ENCODE measurements at regions not wholly inside any gene's neighbourhood (a gene's known extent, or its start where the extent isn't known, plus 50 kb on each side); places are given as distances from the start of the nearest gene placed in this dataset.

- TF ChIP-seq, protein P1, sequence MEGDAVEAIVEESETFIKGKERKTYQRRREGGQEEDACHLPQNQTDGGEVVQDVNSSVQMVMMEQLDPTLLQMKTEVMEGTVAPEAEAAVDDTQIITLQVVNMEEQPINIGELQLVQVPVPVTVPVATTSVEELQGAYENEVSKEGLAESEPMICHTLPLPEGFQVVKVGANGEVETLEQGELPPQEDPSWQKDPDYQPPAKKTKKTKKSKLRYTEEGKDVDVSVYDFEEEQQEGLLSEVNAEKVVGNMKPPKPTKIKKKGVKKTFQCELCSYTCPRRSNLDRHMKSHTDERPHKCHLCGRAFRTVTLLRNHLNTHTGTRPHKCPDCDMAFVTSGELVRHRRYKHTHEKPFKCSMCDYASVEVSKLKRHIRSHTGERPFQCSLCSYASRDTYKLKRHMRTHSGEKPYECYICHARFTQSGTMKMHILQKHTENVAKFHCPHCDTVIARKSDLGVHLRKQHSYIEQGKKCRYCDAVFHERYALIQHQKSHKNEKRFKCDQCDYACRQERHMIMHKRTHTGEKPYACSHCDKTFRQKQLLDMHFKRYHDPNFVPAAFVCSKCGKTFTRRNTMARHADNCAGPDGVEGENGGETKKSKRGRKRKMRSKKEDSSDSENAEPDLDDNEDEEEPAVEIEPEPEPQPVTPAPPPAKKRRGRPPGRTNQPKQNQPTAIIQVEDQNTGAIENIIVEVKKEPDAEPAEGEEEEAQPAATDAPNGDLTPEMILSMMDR (conservative IDR thresholded peaks at IDR 0.05; ENCODE audit: low read length) = no peak
- no peak for TF ChIP-seq EZH2phosphoT487 (IDR thresholded peaks at IDR 0.05; ENCODE audit: borderline replicate concordance, low read depth, low read length)
Measured at GRCh38 chr2:10504370-10504993, 56.4 kb upstream of the ODC1 start.

All from OCI-LY7 (cell line).